Glomerular endothelial cell (primary cell): ENCODE measurements at regions not wholly inside any gene's neighbourhood (a gene's known extent, or its start where the extent isn't known, plus 50 kb on each side); places are given as distances from the start of the nearest gene placed in this dataset.
"Not testable (repeated sequence)": the region's sequence is repeated elsewhere in the genome, so short reads cannot be mapped to it uniquely, and the experiment has no call there.

Experiments used
- DNase-seq: peaks from one replicate; pipeline ENCODE4 v3.0.0-alpha.2; 2011; ENCODE audit warnings: low read depth, low spot score; ENCODE audit errors: extremely low read depth

DNA sequence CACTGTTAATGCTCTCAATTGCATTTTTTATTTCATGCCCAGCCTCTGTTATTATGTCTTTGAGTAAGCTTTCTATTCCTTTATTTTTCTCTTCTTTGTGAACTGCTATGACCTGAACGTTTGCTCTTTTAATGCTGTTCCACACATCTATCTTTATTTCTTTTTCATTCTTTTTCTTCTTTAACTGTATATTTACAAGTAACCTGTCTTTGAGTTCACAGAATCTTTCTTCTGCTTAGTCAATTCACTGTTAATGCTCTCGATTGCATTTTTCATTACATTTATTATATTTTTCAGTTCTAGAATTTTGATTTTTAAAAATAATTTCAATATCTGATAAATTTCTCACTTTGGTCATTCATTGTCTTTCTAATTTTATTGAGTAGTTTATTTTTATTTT is 316.3 kb upstream of the MEF2C start:
- DNase-seq = no peak

- DNase-seq = no peak
Measured at GRCh38 chr5:89191374-89191773, 308.4 kb upstream of the MEF2C start.

GRCh38 chr5:89190515-89191265 is 307.7 kb upstream of the MEF2C start:
- no peak for DNase-seq

DNA sequence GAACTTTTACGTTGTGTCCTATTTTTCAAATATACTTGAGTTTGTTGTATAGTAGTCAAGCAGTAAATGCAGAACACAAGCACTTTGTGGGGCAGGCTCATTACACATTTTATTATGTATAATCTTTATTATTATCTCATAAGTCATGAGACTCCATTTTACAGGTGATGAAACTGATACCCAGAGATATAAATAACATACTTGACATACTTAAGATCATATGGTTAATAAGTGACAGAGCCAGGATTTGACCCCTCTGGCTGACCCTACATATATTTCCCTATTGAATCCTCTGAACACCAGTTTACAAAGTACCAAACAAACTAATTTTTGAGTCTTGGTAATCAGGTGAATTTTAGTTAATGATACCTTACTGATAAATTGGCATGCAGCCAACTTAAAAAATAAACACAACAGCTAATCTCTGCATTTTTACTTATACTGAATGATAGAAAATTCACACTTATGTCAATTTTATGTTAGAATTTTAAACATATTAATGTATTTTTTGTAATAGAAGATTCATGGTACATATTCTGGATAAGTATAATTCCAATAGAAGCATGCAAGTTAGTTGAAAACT is 305.0 kb upstream of the MEF2C start:
- DNase-seq = no peak

GRCh38 chr5:89187268-89187667 is 304.3 kb upstream of the MEF2C start:
- DNase-seq = no peak

- DNase-seq = no peak
Measured at GRCh38 chr5:89181546-89181945, 298.6 kb upstream of the MEF2C start.

DNA sequence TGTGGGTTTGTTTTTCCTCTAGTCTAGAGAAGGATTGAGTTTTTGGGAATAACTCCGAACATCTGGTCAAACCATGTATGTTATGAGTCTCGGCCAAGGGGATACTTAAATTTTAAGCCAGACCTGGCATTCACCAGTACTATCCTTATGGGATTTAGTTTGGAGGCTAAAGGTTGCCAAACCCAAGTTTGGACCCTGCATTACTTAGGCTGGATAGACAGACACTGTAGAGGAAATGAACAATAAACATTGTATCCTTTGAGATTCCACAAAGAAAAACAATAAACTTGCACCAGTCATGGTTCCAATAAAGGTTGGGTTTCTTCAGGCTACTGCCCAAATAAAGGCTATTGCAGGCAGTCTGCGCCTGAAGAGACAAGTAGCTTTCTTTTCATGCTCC is 296.7 kb upstream of the MEF2C start:
- DNase-seq = no peak

GRCh38 chr5:89178541-89178940 is 295.6 kb upstream of the MEF2C start:
- DNase-seq = no peak

DNA sequence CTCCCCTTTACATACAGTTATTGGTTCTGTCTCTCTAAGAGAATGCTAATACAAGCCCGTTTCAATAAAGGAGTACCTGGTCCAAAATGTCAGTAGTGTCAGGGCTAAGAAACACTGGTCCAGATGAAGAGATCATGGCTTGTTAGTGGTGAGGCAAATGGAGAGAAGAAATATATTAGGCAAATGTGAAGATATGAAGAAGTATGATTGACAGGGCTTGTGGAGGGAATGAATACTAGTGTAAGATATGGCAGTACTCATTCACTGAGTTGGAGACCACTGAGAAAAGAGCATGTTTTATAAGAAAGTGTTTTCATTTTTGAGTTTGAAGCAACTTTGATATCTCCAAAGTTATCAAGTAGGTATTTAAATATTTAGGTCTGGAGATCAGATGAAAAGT is 290.5 kb upstream of the MEF2C start:
- no peak for DNase-seq

DNA sequence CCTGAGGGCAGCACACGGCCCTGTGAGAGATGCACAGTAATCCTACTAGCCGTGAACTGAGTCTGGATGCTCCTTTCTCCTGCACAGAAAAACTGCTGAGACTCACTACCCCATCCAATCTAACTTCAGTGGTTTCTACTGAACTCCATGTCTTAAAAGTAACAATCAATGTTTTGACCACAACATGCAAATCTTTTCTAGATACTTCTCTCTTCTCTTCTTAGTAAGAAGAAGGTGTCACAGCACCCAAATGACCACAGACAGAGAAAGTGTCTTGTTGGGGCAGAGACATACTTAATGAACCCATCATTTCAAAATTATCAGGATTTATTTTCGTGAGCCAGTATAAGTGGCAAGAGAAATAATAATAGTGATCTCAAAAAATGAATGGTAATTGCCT is 285.8 kb upstream of the MEF2C start:
- DNase-seq = no peak

- not testable (repeated sequence) for DNase-seq
Measured at GRCh38 chr5:89164703-89165102, 281.7 kb upstream of the MEF2C start.

GRCh38 chr5:89156226-89156625 is 273.2 kb upstream of the MEF2C start:
- no peak for DNase-seq

DNA sequence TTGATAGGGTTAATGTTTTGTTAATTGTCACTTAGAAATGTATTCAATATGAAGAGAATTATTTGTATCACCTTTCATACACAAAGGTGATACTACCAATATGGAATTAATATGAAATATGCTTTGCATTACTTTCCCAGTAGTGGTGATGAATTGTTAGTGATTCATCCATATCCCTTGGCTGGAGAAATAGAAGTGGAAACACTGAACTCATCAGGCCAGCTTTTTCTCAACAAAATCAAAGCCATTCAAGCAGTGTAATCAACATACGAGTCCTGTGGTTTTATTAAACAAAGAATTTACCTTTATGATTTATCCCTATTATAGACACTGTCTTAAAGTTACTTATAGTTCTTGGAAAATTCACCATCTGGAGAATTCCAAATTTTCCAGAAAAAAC is 264.0 kb upstream of the MEF2C start:
- no peak for DNase-seq

DNA sequence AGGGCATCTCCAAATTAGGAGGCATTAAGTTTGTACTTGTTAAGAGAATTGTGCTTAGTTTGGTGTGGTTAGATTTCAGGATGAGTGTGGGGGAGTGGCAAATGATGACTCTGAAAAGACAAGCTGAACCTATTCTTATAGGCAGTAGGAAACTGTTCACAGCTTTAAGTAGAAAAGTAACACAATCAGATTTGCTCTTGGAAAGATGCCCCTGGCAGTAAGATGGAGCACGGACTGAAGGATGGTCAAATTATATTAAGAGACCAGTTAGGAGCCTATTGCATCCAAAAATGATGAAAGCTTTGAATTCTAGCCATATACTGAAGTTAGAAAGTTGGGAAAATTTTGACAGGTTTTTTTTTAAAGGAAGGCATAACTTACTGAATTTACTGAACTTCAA is 254.2 kb upstream of the MEF2C start:
- DNase-seq = no peak

GRCh38 chr5:89133975-89134374 is 251.0 kb upstream of the MEF2C start:
- no peak for DNase-seq

DNA sequence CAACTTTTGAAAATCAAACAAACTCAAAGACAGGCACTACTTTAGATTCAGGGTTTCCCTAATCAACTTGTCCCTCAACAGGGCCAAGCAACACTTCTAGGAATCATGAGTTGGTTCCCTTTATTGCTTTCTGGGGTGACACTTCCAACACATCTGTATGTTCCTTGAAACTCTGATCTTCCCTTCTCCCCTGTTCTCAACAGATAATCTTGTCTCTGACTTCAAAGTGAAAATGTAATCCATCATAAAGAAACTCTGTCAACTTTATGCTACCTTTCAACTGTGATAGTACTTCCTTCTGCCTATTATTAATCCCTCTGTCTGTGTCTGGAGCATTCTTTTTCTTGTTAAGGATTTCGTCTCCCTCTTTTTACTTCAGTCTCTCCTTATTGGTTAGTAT is 250.1 kb upstream of the MEF2C start:
- DNase-seq = no peak

- DNase-seq = no peak
Measured at GRCh38 chr5:89130851-89131250, 247.9 kb upstream of the MEF2C start.

DNA sequence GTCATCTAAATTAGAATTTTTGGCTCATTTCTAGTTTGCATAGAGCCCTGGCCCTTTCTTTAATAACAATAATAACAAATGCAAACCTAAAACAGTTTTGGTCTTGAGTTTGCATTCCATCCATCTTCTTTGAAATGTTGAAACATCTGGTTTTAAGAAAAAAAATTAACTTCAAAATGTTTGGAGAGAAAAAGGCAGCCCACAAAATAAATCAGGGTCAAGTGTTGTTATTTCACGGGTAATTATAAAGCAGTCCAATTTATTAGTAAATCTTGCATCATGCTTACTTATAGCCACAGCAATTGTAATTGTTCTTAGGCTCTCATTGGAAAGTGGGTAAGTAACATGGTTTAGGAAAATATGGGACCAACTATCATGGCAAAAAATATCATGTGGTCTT is 247.0 kb upstream of the MEF2C start:
- no peak for DNase-seq

DNA sequence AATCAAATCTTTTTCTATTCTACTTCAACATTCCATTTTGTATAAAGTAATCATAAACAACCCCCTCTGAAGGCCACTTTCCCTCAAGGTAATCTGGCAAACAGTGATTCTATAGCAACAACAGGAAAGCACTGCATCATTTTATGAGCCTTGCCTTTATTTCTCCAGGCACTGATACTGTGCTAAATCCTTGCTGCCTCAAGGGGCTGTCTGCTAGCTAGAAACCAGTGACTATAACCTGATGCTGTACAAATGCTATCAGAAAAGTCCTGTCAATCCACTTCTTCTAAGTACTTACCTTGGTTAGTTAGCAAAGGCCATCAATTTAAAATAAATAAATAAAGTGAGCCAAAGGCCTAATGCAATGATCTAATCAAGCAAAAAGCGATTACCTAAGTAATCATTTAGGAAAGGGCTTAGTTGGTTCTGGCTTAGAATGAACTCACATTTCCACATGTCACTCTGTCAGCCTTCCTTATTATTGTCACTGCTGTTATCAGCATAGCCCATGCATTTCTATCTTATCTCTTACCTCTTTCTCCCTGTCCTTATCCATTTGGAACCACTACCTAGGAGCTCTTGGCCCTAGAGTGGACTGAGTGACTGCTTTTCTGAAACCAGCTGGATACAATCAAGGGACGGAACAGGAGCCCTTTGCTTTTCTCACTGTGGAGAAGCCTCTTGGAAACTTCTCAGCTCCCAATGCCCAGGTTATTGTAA is 246.1 kb upstream of the MEF2C start:
- no peak for DNase-seq

DNA sequence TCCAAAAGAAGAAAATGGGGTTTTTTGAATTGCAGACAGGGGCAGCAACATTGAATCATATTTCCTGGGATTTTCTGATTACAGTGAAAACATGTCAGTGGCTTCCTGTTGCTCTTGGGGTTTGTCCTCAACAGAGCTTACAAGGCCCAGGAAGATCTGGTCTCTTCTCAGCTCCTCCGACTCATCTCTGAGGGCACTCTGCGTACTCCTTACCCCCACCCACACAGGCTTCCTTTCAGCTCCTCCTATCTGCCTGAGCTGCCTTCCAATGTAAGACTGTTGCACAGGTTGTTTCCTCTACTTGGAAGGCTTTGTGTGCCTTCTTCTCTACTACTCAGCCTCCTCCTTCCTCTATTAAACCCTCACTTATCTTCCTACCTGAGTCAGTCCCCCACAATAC is 245.1 kb upstream of the MEF2C start:
- DNase-seq = no peak

DNA sequence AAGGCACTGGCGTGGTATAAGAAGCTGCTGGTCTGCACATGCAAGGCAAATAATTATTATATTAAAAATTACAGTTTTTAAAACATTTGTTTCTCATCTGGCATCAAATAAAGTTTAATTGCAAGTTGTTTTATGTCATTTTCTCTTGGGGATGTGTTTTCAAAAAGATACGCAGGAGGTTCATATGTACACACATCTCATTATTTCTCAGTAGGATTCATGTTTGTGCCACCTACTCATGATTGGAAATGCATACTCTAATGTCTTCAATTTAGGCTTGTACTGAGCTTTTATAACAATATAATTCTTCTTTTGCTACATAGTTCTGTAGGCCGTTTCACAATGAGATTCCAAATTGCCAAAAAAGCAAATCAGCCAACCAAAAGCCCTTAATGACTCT is 244.2 kb upstream of the MEF2C start:
- no peak for DNase-seq

DNA sequence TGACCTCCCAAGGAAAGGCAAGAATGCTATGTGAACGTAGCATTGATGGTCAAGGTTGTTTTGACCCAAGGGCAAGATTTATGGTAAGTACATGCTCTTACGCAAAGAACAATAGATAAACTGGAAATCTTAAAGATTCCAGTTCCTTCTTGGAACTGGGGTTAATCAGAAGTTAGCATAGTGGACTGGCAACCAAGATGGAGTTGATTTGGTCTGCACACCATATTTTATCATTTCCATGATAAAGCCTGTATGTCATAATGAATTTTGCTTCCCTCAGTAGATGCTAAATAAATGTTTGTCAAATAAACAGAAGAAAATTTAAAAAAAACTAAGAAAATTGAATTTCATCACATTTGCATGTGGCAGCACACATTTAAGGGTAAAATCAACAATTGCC is 242.4 kb upstream of the MEF2C start:
- no peak for DNase-seq
